H1 (cell line): ENCODE measurements at regions not wholly inside any gene's neighbourhood (a gene's known extent, or its start where the extent isn't known, plus 50 kb on each side); places are given as distances from the start of the nearest gene placed in this dataset.
"Not testable (repeated sequence)": the region's sequence is repeated elsewhere in the genome, so short reads cannot be mapped to it uniquely, and the experiment has no call there.

ENCODE experiments used
- BCL11A ChIP-seq, 2 experiments: IDR thresholded peaks; one replicate each; pipeline ENCODE4 v1.6.1; 2011; ENCODE audit warnings: low read depth in 2 of 2, low read length in 2 of 2, mild to moderate bottlenecking in 2 of 2
- EZH2 ChIP-seq: fragments of 200-600 bp; sonication (generic); IDR thresholded peaks from 2 replicates; pipeline ENCODE4 v1.7.1; 2012; ENCODE audit warnings: low read depth, mild to moderate bottlenecking, moderate library complexity, low read length, inconsistent platforms; ENCODE audit not compliant: severe bottlenecking
- FOSL1 ChIP-seq: IDR thresholded peaks from 2 replicates; pipeline ENCODE4 v1.6.1; 2011; ENCODE audit warnings: mild to moderate bottlenecking, low read depth, low read length, moderate library complexity; ENCODE audit not compliant: insufficient read depth
- PHF8 ChIP-seq: fragments of 200-600 bp; sonication (generic); conservative IDR thresholded peaks from 2 replicates; pipeline ENCODE4 v1.7.1; 2012; ENCODE audit warnings: low read depth, mild to moderate bottlenecking, inconsistent platforms, low read length, moderate library complexity
- POLR2A ChIP-seq, 2 experiments: IDR thresholded peaks; 1 replicate in 1 of 2; 2 replicates in 1 of 2; pipeline ENCODE4 v1.6.1; 2011; ENCODE audit warnings: low read depth in 2 of 2, low read length in 2 of 2, mild to moderate bottlenecking in 2 of 2; ENCODE audit errors: control extremely low read depth in 1 of 2
- RAD21 ChIP-seq, 2 experiments: IDR thresholded peaks in 1 of 2; conservative IDR thresholded peaks in 1 of 2; 2 replicates each; pipeline ENCODE4 v1.6.1; 2011; ENCODE audit warnings: low read depth in 2 of 2, low read length in 2 of 2, improper control_type of control experiment in 1 of 2, inconsistent platforms in 1 of 2, mild to moderate bottlenecking in 1 of 2, moderate library complexity in 1 of 2
- TBP ChIP-seq: IDR thresholded peaks from 2 replicates; pipeline ENCODE4 v1.6.1; 2011; ENCODE audit warnings: low read depth, low read length, improper control_type of control experiment
- TEAD4 ChIP-seq: IDR thresholded peaks from 2 replicates; pipeline ENCODE4 v1.6.1; 2012; ENCODE audit warnings: low read depth, low read length, inconsistent platforms, mixed read lengths
- TF ChIP-seq, protein P1 (sequence below), 3 experiments: IDR thresholded peaks; 1 replicate in 2 of 3; 2 replicates in 1 of 3; pipeline versions ENCODE4 v1.5.1 to v1.6.1; 2011; ENCODE audit warnings: low read length in 3 of 3, mild to moderate bottlenecking in 3 of 3, inconsistent platforms in 2 of 3, low read depth in 1 of 3, moderate library complexity in 1 of 3; ENCODE audit not compliant: insufficient read depth in 1 of 3; ENCODE audit errors: control extremely low read depth in 1 of 3
- TF ChIP-seq, protein P2 (sequence below): IDR thresholded peaks from 2 replicates; pipeline ENCODE4 v1.6.1; 2012; ENCODE audit warnings: inconsistent platforms

GRCh38 chr6:94687255-94687654 lies 890.1 kb upstream of the MANEA start:
- TF ChIP-seq TBP; RAD21 (IDR thresholded peaks at IDR 0.05 in 1 of 2, conservative IDR thresholded peaks at IDR 0.05 in 1 of 2; ENCODE audit: low read depth in 2 of 2, low read length in 2 of 2); FOSL1; PHF8; EZH2; TEAD4; BCL11A (IDR thresholded peaks at IDR 0.05; ENCODE audit: low read depth in 2 of 2, low read length in 2 of 2); POLR2A (IDR thresholded peaks at IDR 0.05; ENCODE audit: control extremely low read depth in 1 of 2, low read depth in 2 of 2, low read length in 2 of 2): not testable (repeated sequence)
- TF ChIP-seq, protein P1, sequence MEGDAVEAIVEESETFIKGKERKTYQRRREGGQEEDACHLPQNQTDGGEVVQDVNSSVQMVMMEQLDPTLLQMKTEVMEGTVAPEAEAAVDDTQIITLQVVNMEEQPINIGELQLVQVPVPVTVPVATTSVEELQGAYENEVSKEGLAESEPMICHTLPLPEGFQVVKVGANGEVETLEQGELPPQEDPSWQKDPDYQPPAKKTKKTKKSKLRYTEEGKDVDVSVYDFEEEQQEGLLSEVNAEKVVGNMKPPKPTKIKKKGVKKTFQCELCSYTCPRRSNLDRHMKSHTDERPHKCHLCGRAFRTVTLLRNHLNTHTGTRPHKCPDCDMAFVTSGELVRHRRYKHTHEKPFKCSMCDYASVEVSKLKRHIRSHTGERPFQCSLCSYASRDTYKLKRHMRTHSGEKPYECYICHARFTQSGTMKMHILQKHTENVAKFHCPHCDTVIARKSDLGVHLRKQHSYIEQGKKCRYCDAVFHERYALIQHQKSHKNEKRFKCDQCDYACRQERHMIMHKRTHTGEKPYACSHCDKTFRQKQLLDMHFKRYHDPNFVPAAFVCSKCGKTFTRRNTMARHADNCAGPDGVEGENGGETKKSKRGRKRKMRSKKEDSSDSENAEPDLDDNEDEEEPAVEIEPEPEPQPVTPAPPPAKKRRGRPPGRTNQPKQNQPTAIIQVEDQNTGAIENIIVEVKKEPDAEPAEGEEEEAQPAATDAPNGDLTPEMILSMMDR (IDR thresholded peaks at IDR 0.05; ENCODE audit: control extremely low read depth in 1 of 3, insufficient read depth in 1 of 3, low read depth in 1 of 3, low read length in 3 of 3) = not testable (repeated sequence)
- TF ChIP-seq, protein P2, sequence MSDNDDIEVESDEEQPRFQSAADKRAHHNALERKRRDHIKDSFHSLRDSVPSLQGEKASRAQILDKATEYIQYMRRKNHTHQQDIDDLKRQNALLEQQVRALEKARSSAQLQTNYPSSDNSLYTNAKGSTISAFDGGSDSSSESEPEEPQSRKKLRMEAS = not testable (repeated sequence)
